ENCODE measurements at regions not wholly inside any gene's neighbourhood (a gene's known extent, or its start where the extent isn't known, plus 50 kb on each side); places are given as distances from the start of the nearest gene placed in this dataset.

DNA sequence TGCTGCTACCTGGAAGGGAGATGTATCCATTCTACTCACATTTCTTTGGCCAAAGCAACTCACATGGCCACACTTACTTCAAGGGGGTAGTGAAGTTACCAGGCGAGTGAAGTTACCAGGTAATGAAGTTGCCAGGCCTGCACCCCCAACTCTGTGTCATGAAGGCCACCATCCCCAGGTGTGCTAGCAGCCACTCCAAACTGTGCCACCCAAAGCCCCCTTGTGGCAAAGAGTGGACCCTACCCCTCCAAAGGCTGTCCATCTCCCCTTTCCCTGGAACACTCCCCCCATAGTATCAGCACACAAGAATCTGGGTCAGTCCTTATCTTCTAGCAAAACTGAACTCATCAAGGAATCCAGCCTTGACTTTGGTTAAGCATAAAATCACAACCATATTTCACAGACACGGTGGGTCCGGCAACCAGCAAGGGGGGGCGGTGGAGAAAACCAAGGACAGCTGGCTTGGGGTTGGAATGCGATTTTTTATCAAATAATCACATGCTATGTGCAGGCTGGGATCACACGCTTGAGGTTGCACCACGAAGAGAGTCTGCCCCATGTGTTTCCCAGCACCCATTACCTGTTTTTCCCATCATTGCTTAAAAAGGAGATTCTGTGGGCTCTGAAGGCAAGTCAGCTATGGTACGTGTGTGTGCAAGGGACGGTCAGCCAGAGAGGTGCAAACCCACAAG lies 60.9 kb downstream of the ZFP36L2 start:
- TF ChIP-seq NANOG (IDR thresholded peaks at IDR 0.05; ENCODE audit: borderline replicate concordance) = no peak
- TF ChIP-seq, protein P1, sequence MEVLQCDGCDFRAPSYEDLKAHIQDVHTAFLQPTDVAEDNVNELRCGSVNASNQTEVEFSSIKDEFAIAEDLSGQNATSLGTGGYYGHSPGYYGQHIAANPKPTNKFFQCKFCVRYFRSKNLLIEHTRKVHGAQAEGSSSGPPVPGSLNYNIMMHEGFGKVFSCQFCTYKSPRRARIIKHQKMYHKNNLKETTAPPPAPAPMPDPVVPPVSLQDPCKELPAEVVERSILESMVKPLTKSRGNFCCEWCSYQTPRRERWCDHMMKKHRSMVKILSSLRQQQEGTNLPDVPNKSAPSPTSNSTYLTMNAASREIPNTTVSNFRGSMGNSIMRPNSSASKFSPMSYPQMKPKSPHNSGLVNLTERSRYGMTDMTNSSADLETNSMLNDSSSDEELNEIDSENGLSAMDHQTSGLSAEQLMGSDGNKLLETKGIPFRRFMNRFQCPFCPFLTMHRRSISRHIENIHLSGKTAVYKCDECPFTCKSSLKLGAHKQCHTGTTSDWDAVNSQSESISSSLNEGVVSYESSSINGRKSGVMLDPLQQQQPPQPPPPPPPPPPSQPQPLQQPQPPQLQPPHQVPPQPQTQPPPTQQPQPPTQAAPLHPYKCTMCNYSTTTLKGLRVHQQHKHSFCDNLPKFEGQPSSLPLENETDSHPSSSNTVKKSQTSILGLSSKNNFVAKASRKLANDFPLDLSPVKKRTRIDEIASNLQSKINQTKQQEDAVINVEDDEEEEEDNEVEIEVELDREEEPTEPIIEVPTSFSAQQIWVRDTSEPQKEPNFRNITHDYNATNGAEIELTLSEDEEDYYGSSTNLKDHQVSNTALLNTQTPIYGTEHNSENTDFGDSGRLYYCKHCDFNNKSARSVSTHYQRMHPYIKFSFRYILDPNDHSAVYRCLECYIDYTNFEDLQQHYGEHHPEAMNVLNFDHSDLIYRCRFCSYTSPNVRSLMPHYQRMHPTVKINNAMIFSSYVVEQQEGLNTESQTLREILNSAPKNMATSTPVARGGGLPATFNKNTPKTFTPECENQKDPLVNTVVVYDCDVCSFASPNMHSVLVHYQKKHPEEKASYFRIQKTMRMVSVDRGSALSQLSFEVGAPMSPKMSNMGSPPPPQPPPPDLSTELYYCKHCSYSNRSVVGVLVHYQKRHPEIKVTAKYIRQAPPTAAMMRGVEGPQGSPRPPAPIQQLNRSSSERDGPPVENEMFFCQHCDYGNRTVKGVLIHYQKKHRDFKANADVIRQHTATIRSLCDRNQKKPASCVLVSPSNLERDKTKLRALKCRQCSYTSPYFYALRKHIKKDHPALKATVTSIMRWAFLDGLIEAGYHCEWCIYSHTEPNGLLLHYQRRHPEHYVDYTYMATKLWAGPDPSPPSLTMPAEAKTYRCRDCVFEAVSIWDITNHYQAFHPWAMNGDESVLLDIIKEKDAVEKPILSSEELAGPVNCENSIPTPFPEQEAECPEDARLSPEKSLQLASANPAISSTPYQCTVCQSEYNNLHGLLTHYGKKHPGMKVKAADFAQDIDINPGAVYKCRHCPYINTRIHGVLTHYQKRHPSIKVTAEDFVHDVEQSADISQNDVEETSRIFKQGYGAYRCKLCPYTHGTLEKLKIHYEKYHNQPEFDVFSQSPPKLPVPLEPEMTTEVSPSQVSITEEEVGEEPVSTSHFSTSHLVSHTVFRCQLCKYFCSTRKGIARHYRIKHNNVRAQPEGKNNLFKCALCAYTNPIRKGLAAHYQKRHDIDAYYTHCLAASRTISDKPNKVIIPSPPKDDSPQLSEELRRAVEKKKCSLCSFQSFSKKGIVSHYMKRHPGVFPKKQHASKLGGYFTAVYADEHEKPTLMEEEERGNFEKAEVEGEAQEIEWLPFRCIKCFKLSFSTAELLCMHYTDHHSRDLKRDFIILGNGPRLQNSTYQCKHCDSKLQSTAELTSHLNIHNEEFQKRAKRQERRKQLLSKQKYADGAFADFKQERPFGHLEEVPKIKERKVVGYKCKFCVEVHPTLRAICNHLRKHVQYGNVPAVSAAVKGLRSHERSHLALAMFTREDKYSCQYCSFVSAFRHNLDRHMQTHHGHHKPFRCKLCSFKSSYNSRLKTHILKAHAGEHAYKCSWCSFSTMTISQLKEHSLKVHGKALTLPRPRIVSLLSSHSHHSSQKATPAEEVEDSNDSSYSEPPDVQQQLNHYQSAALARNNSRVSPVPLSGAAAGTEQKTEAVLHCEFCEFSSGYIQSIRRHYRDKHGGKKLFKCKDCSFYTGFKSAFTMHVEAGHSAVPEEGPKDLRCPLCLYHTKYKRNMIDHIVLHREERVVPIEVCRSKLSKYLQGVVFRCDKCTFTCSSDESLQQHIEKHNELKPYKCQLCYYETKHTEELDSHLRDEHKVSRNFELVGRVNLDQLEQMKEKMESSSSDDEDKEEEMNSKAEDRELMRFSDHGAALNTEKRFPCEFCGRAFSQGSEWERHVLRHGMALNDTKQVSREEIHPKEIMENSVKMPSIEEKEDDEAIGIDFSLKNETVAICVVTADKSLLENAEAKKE (CRISPR knock-in tag; IDR thresholded peaks at IDR 0.05) = no peak
- TF ChIP-seq, protein P2, sequence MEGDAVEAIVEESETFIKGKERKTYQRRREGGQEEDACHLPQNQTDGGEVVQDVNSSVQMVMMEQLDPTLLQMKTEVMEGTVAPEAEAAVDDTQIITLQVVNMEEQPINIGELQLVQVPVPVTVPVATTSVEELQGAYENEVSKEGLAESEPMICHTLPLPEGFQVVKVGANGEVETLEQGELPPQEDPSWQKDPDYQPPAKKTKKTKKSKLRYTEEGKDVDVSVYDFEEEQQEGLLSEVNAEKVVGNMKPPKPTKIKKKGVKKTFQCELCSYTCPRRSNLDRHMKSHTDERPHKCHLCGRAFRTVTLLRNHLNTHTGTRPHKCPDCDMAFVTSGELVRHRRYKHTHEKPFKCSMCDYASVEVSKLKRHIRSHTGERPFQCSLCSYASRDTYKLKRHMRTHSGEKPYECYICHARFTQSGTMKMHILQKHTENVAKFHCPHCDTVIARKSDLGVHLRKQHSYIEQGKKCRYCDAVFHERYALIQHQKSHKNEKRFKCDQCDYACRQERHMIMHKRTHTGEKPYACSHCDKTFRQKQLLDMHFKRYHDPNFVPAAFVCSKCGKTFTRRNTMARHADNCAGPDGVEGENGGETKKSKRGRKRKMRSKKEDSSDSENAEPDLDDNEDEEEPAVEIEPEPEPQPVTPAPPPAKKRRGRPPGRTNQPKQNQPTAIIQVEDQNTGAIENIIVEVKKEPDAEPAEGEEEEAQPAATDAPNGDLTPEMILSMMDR (conservative IDR thresholded peaks at IDR 0.05; ENCODE audit: low read depth in 2 of 2) = peak; percentile 61 to 67
- no peak for TF ChIP-seq EZH2 (IDR thresholded peaks at IDR 0.05; ENCODE audit: low read depth, unreplicated experiment)
- TF ChIP-seq, protein P3, sequence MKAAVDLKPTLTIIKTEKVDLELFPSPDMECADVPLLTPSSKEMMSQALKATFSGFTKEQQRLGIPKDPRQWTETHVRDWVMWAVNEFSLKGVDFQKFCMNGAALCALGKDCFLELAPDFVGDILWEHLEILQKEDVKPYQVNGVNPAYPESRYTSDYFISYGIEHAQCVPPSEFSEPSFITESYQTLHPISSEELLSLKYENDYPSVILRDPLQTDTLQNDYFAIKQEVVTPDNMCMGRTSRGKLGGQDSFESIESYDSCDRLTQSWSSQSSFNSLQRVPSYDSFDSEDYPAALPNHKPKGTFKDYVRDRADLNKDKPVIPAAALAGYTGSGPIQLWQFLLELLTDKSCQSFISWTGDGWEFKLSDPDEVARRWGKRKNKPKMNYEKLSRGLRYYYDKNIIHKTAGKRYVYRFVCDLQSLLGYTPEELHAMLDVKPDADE (IDR thresholded peaks at IDR 0.05) = no peak
- no peak for TF ChIP-seq EZH2phosphoT487 (IDR thresholded peaks at IDR 0.05; ENCODE audit: unreplicated experiment)

All from GM23338 (cell line).